BLaER1 (cell line): ENCODE measurements at regions not wholly inside any gene's neighbourhood (a gene's known extent, or its start where the extent isn't known, plus 50 kb on each side); places are given as distances from the start of the nearest gene placed in this dataset.

Source experiments
- H3K27ac ChIP-seq: shearing (Covaris generic); formaldehyde crosslinking; 2 replicates; pipeline ENCODE4 v1.8.1; 2022
- H3K27me3 ChIP-seq: shearing (Covaris generic); formaldehyde crosslinking; 2 replicates; pipeline ENCODE4 v1.8.1; 2022
- H3K36me3 ChIP-seq: shearing (Covaris generic); formaldehyde crosslinking; 2 replicates; pipeline ENCODE4 v1.8.1; 2022
- H3K4me1 ChIP-seq: shearing (Covaris generic); formaldehyde crosslinking; 2 replicates; pipeline ENCODE4 v1.8.1; 2022
- H3K4me2 ChIP-seq: shearing (Covaris generic); formaldehyde crosslinking; 2 replicates; pipeline ENCODE4 v1.8.1; 2022
- H3K4me3 ChIP-seq: shearing (Covaris generic); formaldehyde crosslinking; 2 replicates; pipeline ENCODE4 v1.8.1; 2022
- H3K9ac ChIP-seq: shearing (Covaris generic); formaldehyde crosslinking; 2 replicates; pipeline ENCODE4 v1.8.1; 2022
- H3K9me3 ChIP-seq: shearing (Covaris generic); formaldehyde crosslinking; 2 replicates; pipeline ENCODE4 v1.8.1; 2022
- H4K20me1 ChIP-seq: shearing (Covaris generic); formaldehyde crosslinking; 2 replicates; pipeline ENCODE4 v1.8.1; 2022
- Cebpa-rat ChIP-seq: shearing (Covaris generic); IDR thresholded peaks from 2 replicates; pipeline ENCODE4 v1.8.1; 2022

DNA sequence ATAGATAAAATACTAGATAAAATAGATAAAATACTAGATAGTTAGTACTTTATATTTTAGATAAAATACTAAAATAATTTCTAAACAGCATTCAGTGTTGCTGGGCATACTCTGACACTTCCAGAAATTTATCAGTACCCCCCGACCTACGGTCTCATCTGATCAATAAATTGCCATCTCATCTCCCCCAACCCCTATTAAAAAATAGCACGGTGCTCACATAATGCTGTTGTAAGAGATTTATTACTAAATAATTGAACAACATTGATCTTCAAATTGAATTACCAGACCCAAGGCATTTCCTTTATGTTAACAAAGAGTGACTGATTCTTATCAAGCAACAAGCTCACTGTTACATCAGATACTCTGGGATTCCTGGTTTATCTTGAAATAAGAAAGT lies 300.9 kb downstream of the CBLN4 start:
- no peak overlapping the region for H3K27ac ChIP-seq
- H3K27me3 ChIP-seq = no peaks in the 10 kb centered on the region
- TF ChIP-seq Cebpa-rat = no peak
- H4K20me1 ChIP-seq = no peaks in the 10 kb centered on the region
- H3K9ac ChIP-seq = no peak overlapping the region
- no peaks in the 10 kb centered on the region for H3K36me3 ChIP-seq
- no peaks in the 10 kb centered on the region for H3K4me1 ChIP-seq
- H3K4me2 ChIP-seq = no peak overlapping the region
- H3K4me3 ChIP-seq = no peak overlapping the region
- no peaks in the 10 kb centered on the region for H3K9me3 ChIP-seq

DNA sequence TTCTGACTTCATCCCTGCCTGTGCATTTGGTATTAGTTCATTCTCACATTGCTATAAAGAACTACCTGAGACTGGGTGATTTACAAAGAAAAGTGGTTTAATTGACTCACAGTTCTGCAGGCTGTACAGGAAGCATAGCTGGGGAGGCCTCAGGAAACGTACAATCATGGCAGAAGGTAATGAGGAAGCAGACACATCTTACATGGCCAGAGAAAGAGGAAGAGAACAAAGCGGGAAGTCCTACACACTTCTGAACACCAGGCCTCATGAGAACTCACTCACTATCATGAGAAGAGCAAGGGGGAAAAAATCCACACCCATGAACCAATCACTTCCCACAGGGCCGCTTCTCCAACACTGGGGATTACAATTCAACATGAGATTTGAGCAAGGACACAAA lies 303.9 kb downstream of the CBLN4 start:
- no peaks in the 10 kb centered on the region for H3K27me3 ChIP-seq
- no peak overlapping the region for H3K4me2 ChIP-seq
- H3K4me1 ChIP-seq = no peaks in the 10 kb centered on the region
- no peak overlapping the region for H3K9ac ChIP-seq
- no peaks in the 10 kb centered on the region for H3K36me3 ChIP-seq
- no peak overlapping the region for H3K4me3 ChIP-seq
- no peak overlapping the region for H3K27ac ChIP-seq
- no peak for TF ChIP-seq Cebpa-rat
- H4K20me1 ChIP-seq = no peaks in the 10 kb centered on the region
- no peaks in the 10 kb centered on the region for H3K9me3 ChIP-seq

- Histone ChIP-seq H3K4me1 (no peaks in the 10 kb centered on the region), H4K20me1 (no peaks in the 10 kb centered on the region), H3K27me3 (no peaks in the 10 kb centered on the region), H3K4me3 (no peak overlapping the region), H3K9ac (no peak overlapping the region), H3K36me3 (no peaks in the 10 kb centered on the region), H3K4me2 (no peak overlapping the region), H3K9me3 (no peaks in the 10 kb centered on the region), H3K27ac (no peak overlapping the region)
- TF ChIP-seq Cebpa-rat = no peak
Observed at GRCh38 chr20:55696520-55696919, 308.8 kb downstream of the CBLN4 start.

- TF ChIP-seq Cebpa-rat = no peak
- H3K4me2 ChIP-seq = no peak overlapping the region
- H3K9me3 ChIP-seq = no peaks in the 10 kb centered on the region
- H3K27ac ChIP-seq = no peak overlapping the region
- no peaks in the 10 kb centered on the region for H4K20me1 ChIP-seq
- H3K4me3 ChIP-seq = no peak overlapping the region
- H3K27me3 ChIP-seq = no peaks in the 10 kb centered on the region
- H3K4me1 ChIP-seq = no peaks in the 10 kb centered on the region
- H3K36me3 ChIP-seq = no peaks in the 10 kb centered on the region
- no peak overlapping the region for H3K9ac ChIP-seq
Observed at GRCh38 chr20:55693641-55694040, 311.7 kb downstream of the CBLN4 start.

DNA sequence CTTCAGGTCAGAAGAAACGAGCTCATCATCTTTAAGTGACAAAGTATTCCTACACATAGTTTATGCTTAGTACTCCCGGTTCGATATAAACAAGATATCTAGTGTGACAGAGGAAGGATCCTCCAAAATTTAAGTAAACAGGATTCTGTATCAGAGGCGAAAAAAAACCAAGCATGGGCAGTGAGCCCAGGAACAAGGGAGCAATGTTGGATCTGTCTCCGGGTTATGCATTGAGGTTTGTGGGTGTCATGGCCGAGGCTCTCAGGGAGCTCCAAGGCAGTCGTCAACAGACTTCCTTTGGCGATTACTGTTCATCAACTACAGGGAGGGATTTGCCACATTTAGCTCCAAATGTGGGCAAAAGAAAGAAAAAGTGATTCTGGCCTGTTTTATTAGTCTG lies 319.5 kb downstream of the CBLN4 start:
- Histone ChIP-seq H4K20me1 (no peaks in the 10 kb centered on the region), H3K27me3 (no peaks in the 10 kb centered on the region), H3K9me3 (no peaks in the 10 kb centered on the region), H3K4me3 (no peak overlapping the region), H3K4me1 (no peaks in the 10 kb centered on the region), H3K4me2 (no peak overlapping the region), H3K36me3 (no peaks in the 10 kb centered on the region), H3K27ac (no peak overlapping the region), H3K9ac (no peak overlapping the region)
- no peak for TF ChIP-seq Cebpa-rat

DNA sequence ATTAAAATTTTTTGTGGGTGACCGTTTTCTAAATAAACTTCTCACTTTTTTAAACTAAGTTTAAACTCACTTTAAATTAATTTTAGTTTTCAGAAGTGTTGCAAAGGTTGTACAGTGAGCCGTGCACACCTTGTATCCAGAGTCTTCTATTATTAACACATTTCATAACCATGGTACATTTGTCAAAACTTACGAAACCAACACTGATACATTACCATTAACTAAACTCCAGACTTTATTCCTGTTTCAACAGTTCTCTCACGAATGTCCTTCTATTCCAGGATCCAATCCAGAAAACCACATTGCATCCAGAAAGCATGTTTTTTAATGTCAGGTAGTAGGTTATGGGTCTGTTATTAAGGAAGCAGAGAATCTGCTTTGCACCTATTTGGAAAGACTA lies 319.9 kb downstream of the CBLN4 start:
- Histone ChIP-seq H3K27ac (no peak overlapping the region), H3K36me3 (no peaks in the 10 kb centered on the region), H3K4me2 (no peak overlapping the region), H3K4me1 (no peaks in the 10 kb centered on the region), H3K27me3 (no peaks in the 10 kb centered on the region), H3K9me3 (no peaks in the 10 kb centered on the region), H4K20me1 (no peaks in the 10 kb centered on the region), H3K4me3 (no peak overlapping the region), H3K9ac (no peak overlapping the region)
- no peak for TF ChIP-seq Cebpa-rat

DNA sequence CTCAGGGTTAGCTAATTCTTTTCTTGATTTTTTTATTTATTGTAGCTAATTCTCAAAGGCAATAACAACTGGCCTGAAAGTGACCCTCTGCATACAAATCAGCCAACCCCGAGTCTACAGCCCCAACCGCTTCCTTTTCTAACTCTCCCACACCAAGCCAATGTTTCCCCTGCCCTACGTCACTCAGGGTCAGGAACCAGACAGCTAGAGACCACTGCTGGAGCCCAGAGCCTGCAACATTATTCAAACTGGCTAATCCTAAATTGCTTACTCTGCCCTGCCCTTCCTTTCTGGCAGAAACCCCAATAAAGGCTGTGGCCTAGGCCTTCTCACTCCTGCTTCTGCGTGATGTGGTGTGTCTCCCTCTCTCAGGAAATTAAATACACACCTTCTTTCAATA lies 320.7 kb downstream of the CBLN4 start:
- Histone ChIP-seq H3K4me2 (no peak overlapping the region), H3K9me3 (no peaks in the 10 kb centered on the region), H3K4me3 (no peak overlapping the region), H3K36me3 (no peaks in the 10 kb centered on the region), H3K4me1 (no peaks in the 10 kb centered on the region), H3K27me3 (no peaks in the 10 kb centered on the region), H3K27ac (no peak overlapping the region), H4K20me1 (no peaks in the 10 kb centered on the region), H3K9ac (no peak overlapping the region)
- TF ChIP-seq Cebpa-rat = no peak

GRCh38 chr20:55678970-55679667 lies 326.2 kb downstream of the CBLN4 start:
- H3K27me3 ChIP-seq = no peaks in the 10 kb centered on the region
- H3K4me3 ChIP-seq = no peak overlapping the region
- H4K20me1 ChIP-seq = no peaks in the 10 kb centered on the region
- H3K9me3 ChIP-seq = no peaks in the 10 kb centered on the region
- H3K36me3 ChIP-seq = no peaks in the 10 kb centered on the region
- no peak overlapping the region for H3K4me2 ChIP-seq
- no peak overlapping the region for H3K27ac ChIP-seq
- H3K9ac ChIP-seq = no peak overlapping the region
- no peak for TF ChIP-seq Cebpa-rat
- H3K4me1 ChIP-seq = no peaks in the 10 kb centered on the region

DNA sequence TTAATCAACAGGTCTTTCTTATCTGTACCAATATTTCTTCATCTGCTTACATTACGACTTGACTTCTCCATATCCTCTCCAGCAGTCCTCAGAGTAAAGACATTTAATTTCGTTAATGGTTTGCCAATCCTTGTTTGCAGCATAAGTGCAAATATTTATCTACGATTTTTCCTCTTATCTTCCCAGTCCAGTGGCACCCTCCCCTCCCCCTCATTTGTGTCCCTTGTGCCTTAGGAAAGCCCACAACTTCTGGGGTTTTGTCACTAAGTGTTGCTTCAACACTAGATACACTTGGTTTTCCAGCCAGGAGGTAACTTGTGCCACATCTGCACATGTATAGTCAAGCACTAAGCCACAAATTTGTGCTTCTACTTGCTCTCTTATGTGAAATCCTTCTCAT lies 327.2 kb downstream of the CBLN4 start:
- H3K9me3 ChIP-seq = no peaks in the 10 kb centered on the region

DNA sequence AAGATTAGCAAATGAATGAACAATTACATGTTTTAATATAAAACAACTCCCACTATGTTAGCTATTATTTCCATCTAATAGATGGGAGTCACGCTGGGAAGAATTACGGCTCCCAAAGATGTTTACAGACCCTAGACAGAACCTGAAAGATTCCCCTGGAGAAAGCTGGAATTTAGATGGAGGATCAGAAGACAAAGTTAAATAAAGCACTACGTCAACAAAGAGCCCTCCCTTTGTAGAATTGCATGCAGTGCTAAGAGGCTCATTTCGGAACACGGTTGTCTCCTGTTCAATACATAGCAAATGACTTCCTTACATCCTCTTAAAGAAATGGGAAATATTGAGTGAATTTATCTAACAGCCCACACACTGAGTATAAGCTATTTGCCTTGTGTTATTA lies 328.3 kb downstream of the CBLN4 start:
- no peaks in the 10 kb centered on the region for H3K9me3 ChIP-seq
- no peaks in the 10 kb centered on the region for H3K27me3 ChIP-seq
- no peaks in the 10 kb centered on the region for H3K4me1 ChIP-seq
- H3K36me3 ChIP-seq = no peaks in the 10 kb centered on the region
- no peak for TF ChIP-seq Cebpa-rat
- no peak overlapping the region for H3K9ac ChIP-seq
- H3K4me3 ChIP-seq = no peak overlapping the region
- H3K4me2 ChIP-seq = no peak overlapping the region
- no peak overlapping the region for H3K27ac ChIP-seq
- no peaks in the 10 kb centered on the region for H4K20me1 ChIP-seq

More for the DNA sequence above, 327.2 kb downstream of the CBLN4 start:
- TF ChIP-seq Cebpa-rat = no peak
- no peak overlapping the region for H3K4me2 ChIP-seq
- H4K20me1 ChIP-seq = no peaks in the 10 kb centered on the region
- H3K27ac ChIP-seq = no peak overlapping the region
- no peaks in the 10 kb centered on the region for H3K4me1 ChIP-seq
- no peak overlapping the region for H3K4me3 ChIP-seq
- no peaks in the 10 kb centered on the region for H3K36me3 ChIP-seq
- H3K9ac ChIP-seq = no peak overlapping the region
- H3K27me3 ChIP-seq = no peaks in the 10 kb centered on the region

DNA sequence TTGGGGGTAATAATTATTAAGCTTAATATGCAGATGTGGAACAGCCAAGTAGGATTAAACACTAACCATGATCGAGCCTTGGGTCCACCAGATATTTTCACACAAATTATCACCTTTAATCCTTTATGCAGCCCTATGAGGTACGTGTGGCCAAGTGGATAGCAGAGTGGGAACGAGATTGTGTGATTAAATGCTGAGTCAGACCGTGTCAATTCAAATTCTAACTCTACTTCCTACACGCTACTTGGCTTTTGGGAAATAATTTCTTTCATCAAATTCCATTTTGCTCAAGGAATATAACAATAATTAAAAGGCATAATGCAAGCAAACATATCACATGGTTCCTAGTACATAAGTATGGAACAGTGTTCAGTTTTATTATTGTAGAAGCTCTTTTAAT lies 329.2 kb downstream of the CBLN4 start:
- Histone ChIP-seq H3K27me3 (no peaks in the 10 kb centered on the region), H3K4me2 (no peak overlapping the region), H3K27ac (no peak overlapping the region), H3K9me3 (no peaks in the 10 kb centered on the region), H3K4me3 (no peak overlapping the region), H4K20me1 (no peaks in the 10 kb centered on the region), H3K36me3 (no peaks in the 10 kb centered on the region), H3K4me1 (no peaks in the 10 kb centered on the region), H3K9ac (no peak overlapping the region)
- no peak for TF ChIP-seq Cebpa-rat
